ENCODE measurements at regions not wholly inside any gene's neighbourhood (a gene's known extent, or its start where the extent isn't known, plus 50 kb on each side); places are given as distances from the start of the nearest gene placed in this dataset.

- TF ChIP-seq POLR2AphosphoS5 (IDR thresholded peaks at IDR 0.05) = no peak
These were observed 236.4 kb upstream of the SP4 start for GRCh38 chr7:21191321-21192073.

GRCh38 chr7:21192657-21193056, 235.2 kb upstream of the SP4 start:
- no peaks in the 10 kb centered on the region for H3K4me1 ChIP-seq
- no peak for DNase-seq (ENCODE audit: low spot score in 2 of 2)
- no peaks in the 10 kb centered on the region for H3K36me3 ChIP-seq
- H3K27me3 ChIP-seq = peaks cover 0 to 7% of the 10 kb centered on the region in 2 donors
- intact Hi-C loops (cut with DNase I; ENCODE audit: low total_unique reads) = no loop called here
- no peaks in the 10 kb centered on the region for H3K9me3 ChIP-seq
- H3K4me3 ChIP-seq = no peak overlapping the region
- no peak overlapping the region for H3K27ac ChIP-seq
- TF ChIP-seq POLR2AphosphoS5 (IDR thresholded peaks at IDR 0.05) = no peak

More at GRCh38 chr7:21191321-21192073, 236.4 kb upstream of the SP4 start:
- no peak overlapping the region for H3K27ac ChIP-seq
- intact Hi-C loops (cut with DNase I; ENCODE audit: low total_unique reads) = no loop called here
- H3K36me3 ChIP-seq = no peaks in the 10 kb centered on the region
- no peaks in the 10 kb centered on the region for H3K9me3 ChIP-seq
- no peak overlapping the region for H3K4me3 ChIP-seq
- no peaks in the 10 kb centered on the region for H3K4me1 ChIP-seq
- DNase-seq (ENCODE audit: low spot score in 2 of 2) = no peak
- peaks cover 0 to 8% of the 10 kb centered on the region in 2 donors for H3K27me3 ChIP-seq

- no peak for DNase-seq (ENCODE audit: low spot score in 2 of 2)
- no peak overlapping the region for H3K4me3 ChIP-seq
- TF ChIP-seq POLR2A (IDR thresholded peaks at IDR 0.05) (no peak), CTCF (IDR thresholded peaks at IDR 0.05) (no peak), POLR2AphosphoS5 (IDR thresholded peaks at IDR 0.05) (no peak)
- H3K36me3 ChIP-seq = no peaks in the 10 kb centered on the region
- no peaks in the 10 kb centered on the region for H3K4me1 ChIP-seq
- peaks cover 0 to 7% of the 10 kb centered on the region in 2 donors for H3K27me3 ChIP-seq
- intact Hi-C loops (cut with DNase I; ENCODE audit: low total_unique reads) = no loop called here
- H3K27ac ChIP-seq = no peak overlapping the region
- H3K9me3 ChIP-seq = no peaks in the 10 kb centered on the region
These were observed 234.0 kb upstream of the SP4 start for GRCh38 chr7:21193895-21194294.

- Histone ChIP-seq H3K4me1 (no peaks in the 10 kb centered on the region), H3K36me3 (no peaks in the 10 kb centered on the region), H3K4me3 (no peak overlapping the region), H3K27me3 (peaks cover 0 to 3% of the 10 kb centered on the region in 2 donors), H3K27ac (no peak overlapping the region), H3K9me3 (no peaks in the 10 kb centered on the region)
- intact Hi-C loops (cut with DNase I; ENCODE audit: low total_unique reads) = no loop called here
- TF ChIP-seq POLR2A (IDR thresholded peaks at IDR 0.05) = no peak
- no peak for TF ChIP-seq POLR2AphosphoS5 (IDR thresholded peaks at IDR 0.05)
- TF ChIP-seq CTCF (IDR thresholded peaks at IDR 0.05) = no peak
- DNase-seq (ENCODE audit: low spot score in 2 of 2) = no peak
These were observed 232.9 kb upstream of the SP4 start for GRCh38 chr7:21194936-21195335.

GRCh38 chr7:21198921-21199320, 229.0 kb upstream of the SP4 start:
- Histone ChIP-seq H3K9me3 (no peaks in the 10 kb centered on the region), H3K4me1 (no peaks in the 10 kb centered on the region), H3K27ac (no peak overlapping the region), H3K27me3 (peaks cover 0 to 7% of the 10 kb centered on the region in 2 donors), H3K36me3 (no peaks in the 10 kb centered on the region), H3K4me3 (no peak overlapping the region)
- no peak for DNase-seq (ENCODE audit: low spot score in 2 of 2)
- intact Hi-C loops (cut with DNase I; ENCODE audit: low total_unique reads) = no loop called here
- TF ChIP-seq CTCF (IDR thresholded peaks at IDR 0.05) (no peak), POLR2A (IDR thresholded peaks at IDR 0.05) (no peak), POLR2AphosphoS5 (IDR thresholded peaks at IDR 0.05) (no peak)

- intact Hi-C loops (cut with DNase I; ENCODE audit: low total_unique reads) = no loop called here
- Histone ChIP-seq H3K9me3 (no peaks in the 10 kb centered on the region), H3K4me3 (no peak overlapping the region), H3K4me1 (no peaks in the 10 kb centered on the region), H3K27ac (no peak overlapping the region), H3K27me3 (peaks cover 0 to 7% of the 10 kb centered on the region in 2 donors), H3K36me3 (no peaks in the 10 kb centered on the region)
- DNase-seq (ENCODE audit: low spot score in 2 of 2) = no peak
- no peak for TF ChIP-seq POLR2AphosphoS5 (IDR thresholded peaks at IDR 0.05)
- no peak for TF ChIP-seq POLR2A (IDR thresholded peaks at IDR 0.05)
- TF ChIP-seq CTCF (IDR thresholded peaks at IDR 0.05) = no peak
These were observed 227.4 kb upstream of the SP4 start for GRCh38 chr7:21200503-21200902.
